HEK293 (cell line): ENCODE measurements at regions not wholly inside any gene's neighbourhood (a gene's known extent, or its start where the extent isn't known, plus 50 kb on each side); places are given as distances from the start of the nearest gene placed in this dataset.

Source experiments
- SALL2 ChIP-seq: fragments of 450-650 bp; formaldehyde crosslinking; IDR thresholded peaks from 2 replicates; pipeline ENCODE4 v1.5.0; 2017; ENCODE audit warnings: missing biosample characterization, mild to moderate bottlenecking, missing genetic modification characterization, borderline replicate concordance
- ZBTB20 ChIP-seq: fragments of 450-650 bp; formaldehyde crosslinking; IDR thresholded peaks from 2 replicates; pipeline ENCODE4 v1.5.1; 2016; ENCODE audit warnings: missing biosample characterization, missing genetic modification characterization
- ZFHX2 ChIP-seq: fragments of 450-650 bp; formaldehyde crosslinking; conservative IDR thresholded peaks from 2 replicates; pipeline ENCODE4 v1.5.1; 2016; ENCODE audit warnings: missing biosample characterization, missing genetic modification characterization
- ZNF24 ChIP-seq: fragments of 450-650 bp; formaldehyde crosslinking; IDR thresholded peaks from 2 replicates; pipeline ENCODE4 v1.5.1; 2016; ENCODE audit warnings: missing biosample characterization, missing genetic modification characterization
- ZNF248 ChIP-seq: fragments of 450-650 bp; formaldehyde crosslinking; IDR thresholded peaks from 2 replicates; pipeline ENCODE4 v1.5.1; 2017; ENCODE audit warnings: missing biosample characterization, missing genetic modification characterization
- ZNF426 ChIP-seq: fragments of 450-650 bp; formaldehyde crosslinking; IDR thresholded peaks from 2 replicates; pipeline ENCODE4 v1.5.1; 2017; ENCODE audit warnings: missing biosample characterization, missing genetic modification characterization, mild to moderate bottlenecking, inconsistent platforms, moderate library complexity
- ZNF747 ChIP-seq: fragments of 450-650 bp; formaldehyde crosslinking; IDR thresholded peaks from 2 replicates; pipeline ENCODE4 v1.5.1; 2016; ENCODE audit warnings: missing biosample characterization, missing genetic modification characterization
- ZNF837 ChIP-seq: fragments of 450-650 bp; formaldehyde crosslinking; IDR thresholded peaks from 2 replicates; pipeline ENCODE4 v1.5.1; 2016; ENCODE audit warnings: missing biosample characterization, missing genetic modification characterization
- TF ChIP-seq, protein P1 (sequence below): fragments of 450-650 bp; formaldehyde crosslinking; IDR thresholded peaks from 2 replicates; pipeline ENCODE4 v1.5.1; 2016; ENCODE audit warnings: missing biosample characterization, missing genetic modification characterization
- TF ChIP-seq, protein P2 (sequence below): fragments of 450-650 bp; formaldehyde crosslinking; IDR thresholded peaks from 2 replicates; pipeline ENCODE4 v1.5.1; 2016; ENCODE audit warnings: missing biosample characterization, missing genetic modification characterization
- TF ChIP-seq, protein P3 (sequence below): fragments of 450-650 bp; formaldehyde crosslinking; IDR thresholded peaks from 2 replicates; pipeline ENCODE4 v1.5.1; 2016; ENCODE audit warnings: missing biosample characterization, missing genetic modification characterization
- TF ChIP-seq, protein P4 (sequence below): sonication (generic); formaldehyde crosslinking; IDR thresholded peaks from 2 replicates; pipeline ENCODE4 v1.8.1; 2022; ENCODE audit warnings: mild to moderate bottlenecking, moderate library complexity, missing genetic modification reagents
- TF ChIP-seq, protein P5 (sequence below): fragments of 450-650 bp; formaldehyde crosslinking; IDR thresholded peaks from 2 replicates; pipeline ENCODE4 v1.5.1; 2017; ENCODE audit warnings: missing biosample characterization, missing genetic modification characterization
- TF ChIP-seq, protein P6 (sequence below): fragments of 450-650 bp; formaldehyde crosslinking; IDR thresholded peaks from 2 replicates; pipeline ENCODE4 v1.5.1; 2016; ENCODE audit warnings: missing biosample characterization, missing genetic modification characterization

DNA sequence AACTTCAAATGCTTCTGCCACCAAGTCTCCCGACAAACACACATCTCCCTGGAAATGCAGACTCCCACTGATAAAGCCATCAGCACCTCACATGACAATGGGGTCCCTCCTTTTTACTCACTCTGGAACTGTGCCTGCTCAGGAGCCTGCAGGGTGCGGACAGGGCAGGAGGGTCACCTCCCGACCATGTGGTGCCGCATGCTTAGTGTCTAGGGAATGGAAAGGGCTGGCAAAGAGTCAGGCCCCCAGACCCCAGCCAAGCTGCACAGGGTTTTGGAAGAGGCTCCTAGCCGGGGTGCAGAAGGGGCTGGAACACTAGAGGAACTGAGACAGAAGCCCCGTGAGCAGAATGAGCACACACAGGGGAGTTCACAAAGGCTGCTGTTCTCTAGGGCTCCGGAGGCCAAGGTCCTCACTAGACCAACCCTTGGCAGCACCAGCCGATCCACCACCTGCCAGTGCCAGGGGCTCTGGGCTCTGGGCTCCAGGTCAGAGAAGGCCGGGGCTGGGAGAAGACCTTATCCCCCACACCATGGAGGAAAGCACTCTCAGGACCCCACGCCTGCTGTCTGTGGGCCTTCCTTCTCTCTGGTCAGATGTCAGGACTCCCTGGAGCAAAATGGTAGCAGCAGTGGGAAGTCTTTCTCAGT is 125.1 kb upstream of the FGF3 start:
- TF ChIP-seq, protein P1, sequence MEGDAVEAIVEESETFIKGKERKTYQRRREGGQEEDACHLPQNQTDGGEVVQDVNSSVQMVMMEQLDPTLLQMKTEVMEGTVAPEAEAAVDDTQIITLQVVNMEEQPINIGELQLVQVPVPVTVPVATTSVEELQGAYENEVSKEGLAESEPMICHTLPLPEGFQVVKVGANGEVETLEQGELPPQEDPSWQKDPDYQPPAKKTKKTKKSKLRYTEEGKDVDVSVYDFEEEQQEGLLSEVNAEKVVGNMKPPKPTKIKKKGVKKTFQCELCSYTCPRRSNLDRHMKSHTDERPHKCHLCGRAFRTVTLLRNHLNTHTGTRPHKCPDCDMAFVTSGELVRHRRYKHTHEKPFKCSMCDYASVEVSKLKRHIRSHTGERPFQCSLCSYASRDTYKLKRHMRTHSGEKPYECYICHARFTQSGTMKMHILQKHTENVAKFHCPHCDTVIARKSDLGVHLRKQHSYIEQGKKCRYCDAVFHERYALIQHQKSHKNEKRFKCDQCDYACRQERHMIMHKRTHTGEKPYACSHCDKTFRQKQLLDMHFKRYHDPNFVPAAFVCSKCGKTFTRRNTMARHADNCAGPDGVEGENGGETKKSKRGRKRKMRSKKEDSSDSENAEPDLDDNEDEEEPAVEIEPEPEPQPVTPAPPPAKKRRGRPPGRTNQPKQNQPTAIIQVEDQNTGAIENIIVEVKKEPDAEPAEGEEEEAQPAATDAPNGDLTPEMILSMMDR (tag by site-specific recombination): no peak
- TF ChIP-seq ZBTB20 (no peak), ZNF837 (tag by site-specific recombination) (no peak), ZNF747 (tag by site-specific recombination) (no peak), ZNF426 (tag by site-specific recombination) (no peak), ZNF24 (tag by site-specific recombination) (no peak), ZNF248 (tag by site-specific recombination) (no peak), SALL2 (no peak), ZFHX2 (tag by site-specific recombination) (no peak)
- TF ChIP-seq, protein P2, sequence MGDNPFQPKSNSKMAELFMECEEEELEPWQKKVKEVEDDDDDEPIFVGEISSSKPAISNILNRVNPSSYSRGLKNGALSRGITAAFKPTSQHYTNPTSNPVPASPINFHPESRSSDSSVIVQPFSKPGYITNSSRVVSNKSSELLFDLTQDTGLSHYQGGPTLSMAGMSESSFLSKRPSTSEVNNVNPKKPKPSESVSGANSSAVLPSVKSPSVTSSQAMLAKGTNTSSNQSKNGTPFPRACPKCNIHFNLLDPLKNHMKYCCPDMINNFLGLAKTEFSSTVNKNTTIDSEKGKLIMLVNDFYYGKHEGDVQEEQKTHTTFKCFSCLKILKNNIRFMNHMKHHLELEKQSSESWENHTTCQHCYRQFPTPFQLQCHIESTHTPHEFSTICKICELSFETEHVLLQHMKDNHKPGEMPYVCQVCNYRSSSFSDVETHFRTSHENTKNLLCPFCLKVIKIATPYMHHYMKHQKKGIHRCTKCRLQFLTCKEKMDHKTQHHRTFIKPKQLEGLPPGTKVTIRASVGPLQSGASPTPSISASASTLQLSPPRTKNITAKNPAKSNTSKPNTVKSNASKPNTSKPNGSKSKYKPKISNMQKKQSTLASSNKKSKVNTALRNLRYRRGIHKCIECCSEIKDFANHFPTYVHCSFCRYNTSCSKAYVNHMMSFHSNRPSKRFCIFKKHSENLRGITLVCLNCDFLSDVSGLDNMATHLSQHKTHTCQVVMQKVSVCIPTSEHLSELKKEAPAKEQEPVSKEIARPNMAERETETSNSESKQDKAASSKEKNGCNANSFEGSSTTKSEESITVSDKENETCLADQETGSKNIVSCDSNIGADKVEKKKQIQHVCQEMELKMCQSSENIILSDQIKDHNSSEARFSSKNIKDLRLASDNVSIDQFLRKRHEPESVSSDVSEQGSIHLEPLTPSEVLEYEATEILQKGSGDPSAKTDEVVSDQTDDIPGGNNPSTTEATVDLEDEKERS (tag by site-specific recombination): no peak
- TF ChIP-seq, protein P3, sequence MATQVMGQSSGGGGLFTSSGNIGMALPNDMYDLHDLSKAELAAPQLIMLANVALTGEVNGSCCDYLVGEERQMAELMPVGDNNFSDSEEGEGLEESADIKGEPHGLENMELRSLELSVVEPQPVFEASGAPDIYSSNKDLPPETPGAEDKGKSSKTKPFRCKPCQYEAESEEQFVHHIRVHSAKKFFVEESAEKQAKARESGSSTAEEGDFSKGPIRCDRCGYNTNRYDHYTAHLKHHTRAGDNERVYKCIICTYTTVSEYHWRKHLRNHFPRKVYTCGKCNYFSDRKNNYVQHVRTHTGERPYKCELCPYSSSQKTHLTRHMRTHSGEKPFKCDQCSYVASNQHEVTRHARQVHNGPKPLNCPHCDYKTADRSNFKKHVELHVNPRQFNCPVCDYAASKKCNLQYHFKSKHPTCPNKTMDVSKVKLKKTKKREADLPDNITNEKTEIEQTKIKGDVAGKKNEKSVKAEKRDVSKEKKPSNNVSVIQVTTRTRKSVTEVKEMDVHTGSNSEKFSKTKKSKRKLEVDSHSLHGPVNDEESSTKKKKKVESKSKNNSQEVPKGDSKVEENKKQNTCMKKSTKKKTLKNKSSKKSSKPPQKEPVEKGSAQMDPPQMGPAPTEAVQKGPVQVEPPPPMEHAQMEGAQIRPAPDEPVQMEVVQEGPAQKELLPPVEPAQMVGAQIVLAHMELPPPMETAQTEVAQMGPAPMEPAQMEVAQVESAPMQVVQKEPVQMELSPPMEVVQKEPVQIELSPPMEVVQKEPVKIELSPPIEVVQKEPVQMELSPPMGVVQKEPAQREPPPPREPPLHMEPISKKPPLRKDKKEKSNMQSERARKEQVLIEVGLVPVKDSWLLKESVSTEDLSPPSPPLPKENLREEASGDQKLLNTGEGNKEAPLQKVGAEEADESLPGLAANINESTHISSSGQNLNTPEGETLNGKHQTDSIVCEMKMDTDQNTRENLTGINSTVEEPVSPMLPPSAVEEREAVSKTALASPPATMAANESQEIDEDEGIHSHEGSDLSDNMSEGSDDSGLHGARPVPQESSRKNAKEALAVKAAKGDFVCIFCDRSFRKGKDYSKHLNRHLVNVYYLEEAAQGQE (tag by site-specific recombination): no peak
- TF ChIP-seq, protein P4, sequence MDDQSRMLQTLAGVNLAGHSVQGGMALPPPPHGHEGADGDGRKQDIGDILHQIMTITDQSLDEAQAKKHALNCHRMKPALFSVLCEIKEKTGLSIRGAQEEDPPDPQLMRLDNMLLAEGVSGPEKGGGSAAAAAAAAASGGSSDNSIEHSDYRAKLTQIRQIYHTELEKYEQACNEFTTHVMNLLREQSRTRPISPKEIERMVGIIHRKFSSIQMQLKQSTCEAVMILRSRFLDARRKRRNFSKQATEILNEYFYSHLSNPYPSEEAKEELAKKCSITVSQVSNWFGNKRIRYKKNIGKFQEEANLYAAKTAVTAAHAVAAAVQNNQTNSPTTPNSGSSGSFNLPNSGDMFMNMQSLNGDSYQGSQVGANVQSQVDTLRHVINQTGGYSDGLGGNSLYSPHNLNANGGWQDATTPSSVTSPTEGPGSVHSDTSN: no peak
- TF ChIP-seq, protein P5, sequence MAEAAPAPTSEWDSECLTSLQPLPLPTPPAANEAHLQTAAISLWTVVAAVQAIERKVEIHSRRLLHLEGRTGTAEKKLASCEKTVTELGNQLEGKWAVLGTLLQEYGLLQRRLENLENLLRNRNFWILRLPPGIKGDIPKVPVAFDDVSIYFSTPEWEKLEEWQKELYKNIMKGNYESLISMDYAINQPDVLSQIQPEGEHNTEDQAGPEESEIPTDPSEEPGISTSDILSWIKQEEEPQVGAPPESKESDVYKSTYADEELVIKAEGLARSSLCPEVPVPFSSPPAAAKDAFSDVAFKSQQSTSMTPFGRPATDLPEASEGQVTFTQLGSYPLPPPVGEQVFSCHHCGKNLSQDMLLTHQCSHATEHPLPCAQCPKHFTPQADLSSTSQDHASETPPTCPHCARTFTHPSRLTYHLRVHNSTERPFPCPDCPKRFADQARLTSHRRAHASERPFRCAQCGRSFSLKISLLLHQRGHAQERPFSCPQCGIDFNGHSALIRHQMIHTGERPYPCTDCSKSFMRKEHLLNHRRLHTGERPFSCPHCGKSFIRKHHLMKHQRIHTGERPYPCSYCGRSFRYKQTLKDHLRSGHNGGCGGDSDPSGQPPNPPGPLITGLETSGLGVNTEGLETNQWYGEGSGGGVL (tag by site-specific recombination): no peak
- TF ChIP-seq, protein P6, sequence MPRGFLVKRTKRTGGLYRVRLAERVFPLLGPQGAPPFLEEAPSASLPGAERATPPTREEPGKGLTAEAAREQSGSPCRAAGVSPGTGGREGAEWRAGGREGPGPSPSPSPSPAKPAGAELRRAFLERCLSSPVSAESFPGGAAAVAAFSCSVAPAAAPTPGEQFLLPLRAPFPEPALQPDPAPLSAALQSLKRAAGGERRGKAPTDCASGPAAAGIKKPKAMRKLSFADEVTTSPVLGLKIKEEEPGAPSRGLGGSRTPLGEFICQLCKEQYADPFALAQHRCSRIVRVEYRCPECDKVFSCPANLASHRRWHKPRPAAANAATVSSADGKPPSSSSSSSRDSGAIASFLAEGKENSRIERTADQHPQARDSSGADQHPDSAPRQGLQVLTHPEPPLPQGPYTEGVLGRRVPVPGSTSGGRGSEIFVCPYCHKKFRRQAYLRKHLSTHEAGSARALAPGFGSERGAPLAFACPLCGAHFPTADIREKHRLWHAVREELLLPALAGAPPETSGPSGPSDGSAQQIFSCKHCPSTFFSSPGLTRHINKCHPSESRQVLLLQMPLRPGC: no peak
